ENCODE measurements at regions not wholly inside any gene's neighbourhood (a gene's known extent, or its start where the extent isn't known, plus 50 kb on each side); places are given as distances from the start of the nearest gene placed in this dataset.

DNA sequence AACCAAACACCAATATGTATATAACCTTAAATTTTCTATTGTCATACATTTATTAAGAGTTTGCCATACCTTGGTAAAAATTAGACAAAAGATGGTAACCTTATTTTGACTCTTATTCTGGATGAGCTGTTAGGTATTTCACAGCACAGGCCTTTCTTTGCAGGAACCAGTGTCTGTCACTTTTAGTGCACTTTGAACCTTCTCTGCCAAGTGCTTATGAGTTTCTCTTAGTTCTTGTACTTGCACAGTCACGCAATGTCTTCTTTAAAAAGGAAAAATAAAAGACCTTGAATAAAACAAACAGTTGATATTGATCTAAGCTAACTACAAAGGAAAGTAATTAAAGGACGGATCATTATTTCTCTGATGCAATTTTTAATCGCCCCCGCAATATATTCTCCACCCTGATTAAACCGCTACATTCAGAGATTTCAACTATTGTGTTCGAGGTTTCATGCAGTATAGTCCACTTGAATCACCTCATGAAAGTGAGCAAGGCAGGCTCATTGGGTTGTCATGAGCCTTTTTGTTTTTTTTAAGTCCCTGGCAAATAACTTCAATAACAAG is 534.5 kb downstream of the KLF5 start:
- TF ChIP-seq CTCF (conservative IDR thresholded peaks at IDR 0.05 in 1 of 2, IDR thresholded peaks at IDR 0.05 in 1 of 2; ENCODE audit: extremely low read depth in 1 of 2, insufficient read depth in 1 of 2, low read depth in 1 of 2, low read length in 2 of 2) = no peak
- TF ChIP-seq EZH2 (IDR thresholded peaks at IDR 0.05; ENCODE audit: borderline replicate concordance, low read length) = no peak

All from mammary epithelial cell (primary cell).